Keratinocyte (primary cell): ENCODE measurements at regions not wholly inside any gene's neighbourhood (a gene's known extent, or its start where the extent isn't known, plus 50 kb on each side); places are given as distances from the start of the nearest gene placed in this dataset.

Experiments used
- DNase-seq: peaks from one replicate; pipeline ENCODE4 v3.0.0-alpha.2; 2011; ENCODE audit warnings: low read depth, missing footprints, low spot score
- FAIRE-seq: peaks from 2 replicates; lab custom pipeline; 2011; peaks lifted over from hg19 to GRCh38; lab: Jason Lieb, UNC
- H2AFZ ChIP-seq: 2 replicates; pipeline ENCODE4 v1.6.0; 2012; ENCODE audit warnings: low read length, control low read depth, inconsistent platforms; ENCODE audit not compliant: control insufficient read depth
- H3K27ac ChIP-seq: 2 replicates; pipeline ENCODE4 v1.5.1; 2011; ENCODE audit warnings: low read length; ENCODE audit not compliant: control insufficient read depth, insufficient read depth
- H3K27me3 ChIP-seq: 3 replicates; pipeline ENCODE4 v1.6.0; 2011; ENCODE audit warnings: low read length; ENCODE audit not compliant: control insufficient read depth, insufficient read depth; ENCODE audit errors: extremely low read depth
- H3K36me3 ChIP-seq, 2 experiments: 2 replicates in 1 of 2; 3 replicates in 1 of 2; pipeline ENCODE4 v1.5.1; 2011; ENCODE audit warnings: low read length in 2 of 2, mild to moderate bottlenecking in 1 of 2; ENCODE audit not compliant: control insufficient read depth in 2 of 2, insufficient read depth in 2 of 2; ENCODE audit errors: extremely low read depth in 1 of 2
- H3K4me1 ChIP-seq: 3 replicates; pipeline ENCODE4 v1.5.1; 2011; ENCODE audit warnings: low read length; ENCODE audit not compliant: control insufficient read depth, insufficient read depth; ENCODE audit errors: extremely low read depth
- H3K4me2 ChIP-seq: 3 replicates; pipeline ENCODE4 v1.6.0; 2011; ENCODE audit warnings: low read depth, low read length; ENCODE audit not compliant: control insufficient read depth, insufficient read depth; ENCODE audit errors: extremely low read depth
- H3K4me3 ChIP-seq, 3 experiments: fragments of 200-600 bp in 1 of 3; sonication (generic) in 1 of 3; 2 replicates in 2 of 3; 3 replicates in 1 of 3; pipeline ENCODE4 v1.5.1; 2011 to 2016; ENCODE audit warnings: low read length in 3 of 3, mild to moderate bottlenecking in 3 of 3, control low read depth in 2 of 3, inconsistent platforms in 1 of 3, low read depth in 1 of 3, mixed read lengths in 1 of 3, mixed run types in 1 of 3, moderate library complexity in 1 of 3; ENCODE audit not compliant: control insufficient read depth in 2 of 3, insufficient read depth in 2 of 3; ENCODE audit errors: extremely low read depth in 1 of 3
- H3K79me2 ChIP-seq: 2 replicates; pipeline ENCODE4 v1.6.0; 2012; ENCODE audit warnings: low read length; ENCODE audit not compliant: control insufficient read depth, insufficient read depth
- H3K9ac ChIP-seq: 3 replicates; pipeline ENCODE4 v1.6.0; 2011; ENCODE audit warnings: low read length; ENCODE audit not compliant: control insufficient read depth, insufficient read depth; ENCODE audit errors: extremely low read depth
- H3K9me1 ChIP-seq: 3 replicates; pipeline ENCODE4 v1.6.0; 2011; ENCODE audit warnings: low read length; ENCODE audit not compliant: control insufficient read depth, insufficient read depth; ENCODE audit errors: extremely low read depth
- H3K9me3 ChIP-seq: 2 replicates; pipeline ENCODE4 v1.5.1; 2012; ENCODE audit warnings: low read depth, low read length; ENCODE audit not compliant: control insufficient read depth
- H4K20me1 ChIP-seq: 3 replicates; pipeline ENCODE4 v1.6.0; 2011; ENCODE audit warnings: low read length; ENCODE audit not compliant: control insufficient read depth, insufficient read depth; ENCODE audit errors: extremely low read depth
- EZH2 ChIP-seq: IDR thresholded peaks from one replicate; pipeline ENCODE4 v1.6.1; 2012; ENCODE audit warnings: inconsistent platforms, mild to moderate bottlenecking, low read length, moderate library complexity
- dilution Hi-C: fragments of 300-500 bp; cut with MboI; formaldehyde crosslinking; loops from one replicate; pipeline ENCODE4 v1.7.0; 2020; ENCODE audit warnings: low sequenced_read_pairs; ENCODE audit not compliant: extremely low pct_ligation_motif_present
- TF ChIP-seq, protein P1 (sequence below), 3 experiments: IDR thresholded peaks in 1 of 3; conservative IDR thresholded peaks in 1 of 3; optimal IDR thresholded peaks in 1 of 3; 2 replicates in 2 of 3; 3 replicates in 1 of 3; pipeline versions ENCODE3 to v1.5.1; 2011; ENCODE audit warnings: low read length in 3 of 3, mild to moderate bottlenecking in 3 of 3, moderate library complexity in 2 of 3, control low read depth in 1 of 3, inconsistent platforms in 1 of 3; ENCODE audit not compliant: insufficient read depth in 2 of 3; ENCODE audit errors: extremely low read depth in 1 of 3

DNA sequence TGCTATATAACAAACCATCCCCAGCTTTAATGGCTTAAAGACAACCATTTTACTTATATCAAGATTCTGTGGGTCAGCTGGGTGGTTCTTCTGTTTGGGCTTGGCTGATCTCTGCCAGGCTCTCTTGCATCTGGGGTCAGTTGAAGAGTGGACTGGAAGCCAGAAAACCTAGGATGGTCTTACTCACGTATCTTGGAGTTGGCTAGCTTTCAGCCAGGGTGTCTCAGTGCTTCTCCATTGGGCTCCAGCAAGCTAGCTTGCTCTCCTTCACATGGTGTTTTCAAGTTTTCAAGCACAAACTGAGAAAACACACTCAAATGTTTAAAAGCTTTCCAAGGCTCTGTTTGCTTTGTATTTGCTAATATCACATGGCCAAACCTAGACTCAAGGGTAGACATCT lies 146.8 kb downstream of the PIK3R1 start:
- no peak overlapping the region for H3K27ac ChIP-seq
- DNase-seq (no peak), FAIRE-seq (no peak)
- no peak overlapping the region for H3K4me3 ChIP-seq
- dilution Hi-C loops, result no loop called here
- H3K27me3 ChIP-seq, result no peaks in the 10 kb centered on the region
- H3K4me1 ChIP-seq, result no peaks in the 10 kb centered on the region
- no peaks in the 10 kb centered on the region for H4K20me1 ChIP-seq
- no peak for TF ChIP-seq EZH2
- TF ChIP-seq, protein P1, sequence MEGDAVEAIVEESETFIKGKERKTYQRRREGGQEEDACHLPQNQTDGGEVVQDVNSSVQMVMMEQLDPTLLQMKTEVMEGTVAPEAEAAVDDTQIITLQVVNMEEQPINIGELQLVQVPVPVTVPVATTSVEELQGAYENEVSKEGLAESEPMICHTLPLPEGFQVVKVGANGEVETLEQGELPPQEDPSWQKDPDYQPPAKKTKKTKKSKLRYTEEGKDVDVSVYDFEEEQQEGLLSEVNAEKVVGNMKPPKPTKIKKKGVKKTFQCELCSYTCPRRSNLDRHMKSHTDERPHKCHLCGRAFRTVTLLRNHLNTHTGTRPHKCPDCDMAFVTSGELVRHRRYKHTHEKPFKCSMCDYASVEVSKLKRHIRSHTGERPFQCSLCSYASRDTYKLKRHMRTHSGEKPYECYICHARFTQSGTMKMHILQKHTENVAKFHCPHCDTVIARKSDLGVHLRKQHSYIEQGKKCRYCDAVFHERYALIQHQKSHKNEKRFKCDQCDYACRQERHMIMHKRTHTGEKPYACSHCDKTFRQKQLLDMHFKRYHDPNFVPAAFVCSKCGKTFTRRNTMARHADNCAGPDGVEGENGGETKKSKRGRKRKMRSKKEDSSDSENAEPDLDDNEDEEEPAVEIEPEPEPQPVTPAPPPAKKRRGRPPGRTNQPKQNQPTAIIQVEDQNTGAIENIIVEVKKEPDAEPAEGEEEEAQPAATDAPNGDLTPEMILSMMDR (optimal IDR thresholded peaks at IDR 0.05 in 1 of 3, IDR thresholded peaks at IDR 0.05 in 1 of 3, conservative IDR thresholded peaks at IDR 0.05 in 1 of 3; ENCODE audit: extremely low read depth in 1 of 3, insufficient read depth in 2 of 3, low read length in 3 of 3), result no peak
- no peak overlapping the region for H3K4me2 ChIP-seq
- H2AFZ ChIP-seq, result no peak overlapping the region
- H3K36me3 ChIP-seq, result no peaks in the 10 kb centered on the region
- H3K9ac ChIP-seq, result no peak overlapping the region
- H3K9me3 ChIP-seq, result no peaks in the 10 kb centered on the region
- no peaks in the 10 kb centered on the region for H3K79me2 ChIP-seq
- H3K9me1 ChIP-seq, result no peaks in the 10 kb centered on the region

DNA sequence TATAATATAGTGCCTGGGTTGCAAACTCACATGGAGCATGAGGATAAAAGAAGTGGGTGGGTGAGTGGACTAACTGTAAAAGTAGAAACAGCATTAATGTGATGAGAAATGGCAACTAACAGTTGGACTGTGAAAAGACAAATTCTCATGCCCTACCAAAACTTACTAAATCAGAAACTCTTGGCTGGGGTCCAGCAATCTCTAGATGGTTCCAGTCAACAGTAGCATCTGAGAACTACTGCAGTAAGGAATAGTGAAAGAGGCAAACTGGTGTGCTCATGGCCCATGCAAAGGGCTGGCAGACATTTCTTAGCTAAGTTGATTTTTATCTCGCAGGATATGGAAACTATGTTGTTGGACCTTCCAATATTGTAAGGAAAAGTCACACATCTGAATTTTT lies 150.3 kb downstream of the PIK3R1 start:
- no peak for DNase-seq
- Histone ChIP-seq H3K4me2 (no peak overlapping the region), H3K9me3 (no peaks in the 10 kb centered on the region), H2AFZ (no peak overlapping the region), H3K4me3 (no peak overlapping the region), H3K9me1 (no peaks in the 10 kb centered on the region), H3K27me3 (no peaks in the 10 kb centered on the region), H3K27ac (no peak overlapping the region), H4K20me1 (no peaks in the 10 kb centered on the region), H3K36me3 (no peaks in the 10 kb centered on the region), H3K9ac (no peak overlapping the region), H3K79me2 (no peaks in the 10 kb centered on the region), H3K4me1 (peaks cover 6% of the 10 kb centered on the region)
- dilution Hi-C loops, result no loop called here
- no peak for TF ChIP-seq EZH2
- TF ChIP-seq, protein P1 (optimal IDR thresholded peaks at IDR 0.05 in 1 of 3, IDR thresholded peaks at IDR 0.05 in 1 of 3, conservative IDR thresholded peaks at IDR 0.05 in 1 of 3; ENCODE audit: extremely low read depth in 1 of 3, insufficient read depth in 2 of 3, low read length in 3 of 3), result no peak
- FAIRE-seq, result no peak
